ENCODE measurements at regions not wholly inside any gene's neighbourhood (a gene's known extent, or its start where the extent isn't known, plus 50 kb on each side); places are given as distances from the start of the nearest gene placed in this dataset.
A peak's percentile ranks its signal among the peaks of the same experiment; 100 is the strongest.

DNA sequence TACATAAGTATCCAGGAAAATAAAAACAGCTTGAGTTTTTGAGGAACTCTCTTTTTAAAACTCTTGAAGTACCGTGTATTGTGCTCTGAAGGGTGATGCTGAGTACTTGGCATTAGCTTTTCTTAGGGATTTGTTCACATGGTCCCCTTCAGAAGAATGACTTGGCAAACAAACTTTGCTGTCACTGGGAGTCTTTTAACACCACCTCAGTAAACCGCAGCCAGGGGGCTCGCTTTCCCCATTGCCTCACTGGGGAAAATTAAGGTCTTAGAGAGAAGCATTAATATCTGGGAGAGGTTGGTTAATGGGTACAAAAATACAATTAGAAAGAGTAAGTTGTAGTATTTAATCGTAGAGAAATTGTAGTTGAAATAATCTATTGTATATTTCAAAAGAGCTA lies 105.9 kb upstream of the DAP start:
- peaks cover 7% of the 10 kb centered on the region for H3K27me3 ChIP-seq (replicated peaks; ENCODE audit: insufficient read depth, low read depth, low read length, poor library complexity)
- ChIA-PET CTCF (no interaction called here), POLR2A (ENCODE audit: low non-redundant PET) (no interaction called here)
- no peak overlapping the region for H3K27ac ChIP-seq (ENCODE audit: low read depth, low read length, poor library complexity, severe bottlenecking)
- BruUV-seq (replicated peaks): no TSS peak
- no peaks in the 10 kb centered on the region for H3K9me3 ChIP-seq (ENCODE audit: low read depth, low read length, poor library complexity, severe bottlenecking)
- H3K36me3 ChIP-seq (ENCODE audit: insufficient read depth, low read length, poor library complexity, severe bottlenecking): no peaks in the 10 kb centered on the region
- no peak overlapping the region for H3K4me3 ChIP-seq (ENCODE audit: low read depth, low read length, poor library complexity, severe bottlenecking)
- DNase-seq (ENCODE audit: low spot score): no peak
- no peaks in the 10 kb centered on the region for H3K4me1 ChIP-seq (ENCODE audit: insufficient read depth, low read length, poor library complexity, severe bottlenecking)
- TF ChIP-seq, protein P1, sequence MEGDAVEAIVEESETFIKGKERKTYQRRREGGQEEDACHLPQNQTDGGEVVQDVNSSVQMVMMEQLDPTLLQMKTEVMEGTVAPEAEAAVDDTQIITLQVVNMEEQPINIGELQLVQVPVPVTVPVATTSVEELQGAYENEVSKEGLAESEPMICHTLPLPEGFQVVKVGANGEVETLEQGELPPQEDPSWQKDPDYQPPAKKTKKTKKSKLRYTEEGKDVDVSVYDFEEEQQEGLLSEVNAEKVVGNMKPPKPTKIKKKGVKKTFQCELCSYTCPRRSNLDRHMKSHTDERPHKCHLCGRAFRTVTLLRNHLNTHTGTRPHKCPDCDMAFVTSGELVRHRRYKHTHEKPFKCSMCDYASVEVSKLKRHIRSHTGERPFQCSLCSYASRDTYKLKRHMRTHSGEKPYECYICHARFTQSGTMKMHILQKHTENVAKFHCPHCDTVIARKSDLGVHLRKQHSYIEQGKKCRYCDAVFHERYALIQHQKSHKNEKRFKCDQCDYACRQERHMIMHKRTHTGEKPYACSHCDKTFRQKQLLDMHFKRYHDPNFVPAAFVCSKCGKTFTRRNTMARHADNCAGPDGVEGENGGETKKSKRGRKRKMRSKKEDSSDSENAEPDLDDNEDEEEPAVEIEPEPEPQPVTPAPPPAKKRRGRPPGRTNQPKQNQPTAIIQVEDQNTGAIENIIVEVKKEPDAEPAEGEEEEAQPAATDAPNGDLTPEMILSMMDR (conservative IDR thresholded peaks at IDR 0.05; ENCODE audit: low read depth, low read length): peak; percentile 31; the same call in 1 of the 2 replicates
- no peak for TF ChIP-seq EZH2 (IDR thresholded peaks at IDR 0.05; ENCODE audit: borderline replicate concordance, low read depth, low read length, poor library complexity, severe bottlenecking)
- intact Hi-C loops (cut with micrococcal nuclease; ENCODE audit: unreplicated experiment): loop anchor here (5.0 kb wide), 1 partner anchor 180 kb away; no protein-coding TSS in a partner anchor

DNA sequence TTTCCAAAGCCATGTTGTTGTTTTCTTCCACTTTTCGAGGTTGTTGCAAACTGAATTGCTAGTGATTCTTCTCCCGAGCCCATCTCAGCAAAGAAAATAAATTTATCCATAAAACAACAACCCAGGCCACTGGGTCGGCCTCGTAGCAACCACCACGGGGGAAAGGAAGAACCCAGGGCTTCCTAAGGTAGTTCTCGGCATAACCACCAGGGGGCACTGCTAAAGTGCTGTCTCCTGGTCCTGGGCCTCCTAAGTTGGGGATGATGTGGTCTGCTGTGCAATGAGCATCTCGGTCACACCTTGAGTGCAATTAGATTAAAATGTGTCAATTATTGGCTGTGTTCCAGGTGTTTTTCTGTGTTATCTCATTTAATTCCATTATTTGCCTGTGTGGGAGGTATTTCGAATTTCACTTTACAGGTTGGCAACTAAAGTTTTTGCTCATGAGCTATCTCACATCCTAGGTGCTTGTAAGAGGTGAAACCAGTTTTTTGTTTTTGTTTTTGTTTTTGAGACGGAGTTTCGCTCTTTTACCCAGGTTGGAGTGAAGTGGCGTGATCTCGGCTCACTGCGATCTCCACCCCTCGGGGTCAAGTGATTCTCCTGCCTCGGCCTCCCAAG lies 102.8 kb upstream of the DAP start:
- no peaks in the 10 kb centered on the region for H3K9me3 ChIP-seq (ENCODE audit: low read depth, low read length, poor library complexity, severe bottlenecking)
- BruUV-seq (replicated peaks): no TSS peak
- H3K36me3 ChIP-seq (ENCODE audit: insufficient read depth, low read length, poor library complexity, severe bottlenecking): no peaks in the 10 kb centered on the region
- no peak overlapping the region for H3K27ac ChIP-seq (ENCODE audit: low read depth, low read length, poor library complexity, severe bottlenecking)
- intact Hi-C loops (cut with micrococcal nuclease; ENCODE audit: unreplicated experiment): loop anchor here (5.0 kb wide), 2 partner anchors 167 to 1158 kb away; no protein-coding TSS in a partner anchor
- TF ChIP-seq, protein P1 (conservative IDR thresholded peaks at IDR 0.05; ENCODE audit: low read depth, low read length): peak; percentile 92
- no peak for TF ChIP-seq EZH2 (IDR thresholded peaks at IDR 0.05; ENCODE audit: borderline replicate concordance, low read depth, low read length, poor library complexity, severe bottlenecking)
- H3K27me3 ChIP-seq (replicated peaks; ENCODE audit: insufficient read depth, low read depth, low read length, poor library complexity): peaks cover 3% of the 10 kb centered on the region
- H3K4me1 ChIP-seq (ENCODE audit: insufficient read depth, low read length, poor library complexity, severe bottlenecking): no peaks in the 10 kb centered on the region
- POLR2A ChIA-PET (ENCODE audit: low non-redundant PET): no interaction called here
- CTCF ChIA-PET: interaction anchor here (0.9 kb wide), 1 partner anchor 11 kb away, joined by 3 read pairs; no protein-coding TSS in a partner anchor
- H3K4me3 ChIP-seq (ENCODE audit: low read depth, low read length, poor library complexity, severe bottlenecking): no peak overlapping the region
- DNase-seq (ENCODE audit: low spot score): peak; percentile 68

DNA sequence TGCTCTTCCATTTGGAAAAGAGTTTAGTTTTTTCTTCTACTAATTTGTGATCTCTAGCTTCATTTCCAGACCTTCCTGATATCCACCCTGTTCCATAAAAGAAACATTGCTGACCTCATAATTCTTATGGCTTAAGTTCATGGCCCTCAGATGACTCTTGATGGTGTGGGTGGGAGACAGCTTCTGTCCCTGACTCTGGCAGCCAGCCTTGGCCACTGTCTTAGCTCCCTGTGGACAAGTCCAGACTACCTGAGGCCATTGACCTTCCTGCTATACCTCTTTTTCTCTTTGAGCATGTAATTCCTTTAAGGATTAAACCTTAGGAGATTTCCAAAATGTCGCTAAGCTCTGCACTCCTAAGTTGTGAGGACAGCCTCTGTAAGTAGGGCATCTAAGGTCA lies 101.1 kb upstream of the DAP start:
- Histone ChIP-seq H3K36me3 (ENCODE audit: insufficient read depth, low read length, poor library complexity, severe bottlenecking) (no peaks in the 10 kb centered on the region), H3K9me3 (ENCODE audit: low read depth, low read length, poor library complexity, severe bottlenecking) (no peaks in the 10 kb centered on the region), H3K4me3 (ENCODE audit: low read depth, low read length, poor library complexity, severe bottlenecking) (no peak overlapping the region), H3K4me1 (ENCODE audit: insufficient read depth, low read length, poor library complexity, severe bottlenecking) (no peaks in the 10 kb centered on the region), H3K27me3 (replicated peaks; ENCODE audit: insufficient read depth, low read depth, low read length, poor library complexity) (peaks cover 5% of the 10 kb centered on the region), H3K27ac (ENCODE audit: low read depth, low read length, poor library complexity, severe bottlenecking) (no peak overlapping the region)
- DNase-seq (ENCODE audit: low spot score): no peak
- no TSS peak for BruUV-seq (replicated peaks)
- CTCF ChIA-PET: no interaction called here
- POLR2A ChIA-PET (ENCODE audit: low non-redundant PET): no interaction called here
- TF ChIP-seq EZH2 (IDR thresholded peaks at IDR 0.05; ENCODE audit: borderline replicate concordance, low read depth, low read length, poor library complexity, severe bottlenecking): no peak
- TF ChIP-seq, protein P1 (conservative IDR thresholded peaks at IDR 0.05; ENCODE audit: low read depth, low read length): no peak
- intact Hi-C loops (cut with micrococcal nuclease; ENCODE audit: unreplicated experiment): loop anchor here (5.0 kb wide), 2 partner anchors 165 to 1160 kb away; no protein-coding TSS in a partner anchor
